ENCODE measurements at regions not wholly inside any gene's neighbourhood (a gene's known extent, or its start where the extent isn't known, plus 50 kb on each side); places are given as distances from the start of the nearest gene placed in this dataset.

- Histone ChIP-seq H3K36me3 (ENCODE audit: control insufficient read depth, insufficient read depth, low read length) (no peaks in the 10 kb centered on the region), H2AFZ (no peak overlapping the region), H3K79me2 (no peaks in the 10 kb centered on the region), H3K27ac (no peak overlapping the region), H3K9me3 (ENCODE audit: control insufficient read depth, low read length) (no peaks in the 10 kb centered on the region), H3K9ac (no peak overlapping the region), H3K4me3 (ENCODE audit: low read depth, low read length) (no peak overlapping the region), H3K4me2 (ENCODE audit: low read length) (no peak overlapping the region), H3K27me3 (ENCODE audit: control insufficient read depth, insufficient read depth, low read length) (no peaks in the 10 kb centered on the region), H3K4me1 (no peaks in the 10 kb centered on the region)
- TF ChIP-seq, protein P1, sequence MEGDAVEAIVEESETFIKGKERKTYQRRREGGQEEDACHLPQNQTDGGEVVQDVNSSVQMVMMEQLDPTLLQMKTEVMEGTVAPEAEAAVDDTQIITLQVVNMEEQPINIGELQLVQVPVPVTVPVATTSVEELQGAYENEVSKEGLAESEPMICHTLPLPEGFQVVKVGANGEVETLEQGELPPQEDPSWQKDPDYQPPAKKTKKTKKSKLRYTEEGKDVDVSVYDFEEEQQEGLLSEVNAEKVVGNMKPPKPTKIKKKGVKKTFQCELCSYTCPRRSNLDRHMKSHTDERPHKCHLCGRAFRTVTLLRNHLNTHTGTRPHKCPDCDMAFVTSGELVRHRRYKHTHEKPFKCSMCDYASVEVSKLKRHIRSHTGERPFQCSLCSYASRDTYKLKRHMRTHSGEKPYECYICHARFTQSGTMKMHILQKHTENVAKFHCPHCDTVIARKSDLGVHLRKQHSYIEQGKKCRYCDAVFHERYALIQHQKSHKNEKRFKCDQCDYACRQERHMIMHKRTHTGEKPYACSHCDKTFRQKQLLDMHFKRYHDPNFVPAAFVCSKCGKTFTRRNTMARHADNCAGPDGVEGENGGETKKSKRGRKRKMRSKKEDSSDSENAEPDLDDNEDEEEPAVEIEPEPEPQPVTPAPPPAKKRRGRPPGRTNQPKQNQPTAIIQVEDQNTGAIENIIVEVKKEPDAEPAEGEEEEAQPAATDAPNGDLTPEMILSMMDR (IDR thresholded peaks at IDR 0.05) = no peak
Measured at GRCh38 chr1:3976821-3977220, 76.7 kb upstream of the C1orf174 start.

DNA sequence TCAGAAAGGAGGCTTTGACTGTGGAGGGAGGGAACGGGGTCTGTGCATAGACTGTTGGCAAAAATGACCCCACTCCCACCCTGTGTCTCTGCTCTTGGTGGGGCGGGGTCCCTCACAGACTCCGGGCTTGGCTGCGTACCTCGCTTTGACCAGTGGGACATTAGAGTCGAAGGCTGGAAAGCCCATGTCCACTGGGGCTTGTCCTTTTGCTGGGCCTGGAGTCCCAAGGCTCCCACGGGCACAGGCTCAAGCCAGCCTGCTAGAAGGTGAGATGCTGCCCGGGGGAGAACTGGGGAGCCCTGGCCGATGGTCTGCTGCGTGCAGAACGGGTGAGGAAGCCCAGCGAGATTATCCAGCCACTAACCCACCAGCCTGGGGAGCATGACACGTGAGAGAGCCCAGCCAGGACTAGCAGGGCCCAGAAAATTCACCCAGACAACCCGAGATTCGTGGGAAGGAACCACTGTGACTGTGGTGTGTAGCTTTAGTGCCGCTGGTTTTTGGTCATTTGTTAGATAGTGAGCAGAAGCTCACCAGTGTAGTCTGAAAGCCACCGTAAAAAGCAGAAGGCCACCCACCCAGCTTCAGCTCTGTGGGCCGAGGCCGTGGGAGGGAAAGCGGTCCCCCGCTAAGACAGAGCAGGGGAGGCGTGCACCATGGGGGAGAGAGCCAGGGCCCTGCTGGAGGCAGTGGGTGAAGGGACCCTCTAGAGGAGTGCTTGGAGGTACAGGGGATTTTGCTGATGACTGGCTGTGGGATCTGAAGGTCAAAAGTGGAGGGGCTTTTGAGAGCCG is 78.3 kb upstream of the C1orf174 start:
- H3K79me2 ChIP-seq = no peaks in the 10 kb centered on the region
- TF ChIP-seq, protein P1 (IDR thresholded peaks at IDR 0.05) = no peak
- no peak overlapping the region for H3K4me3 ChIP-seq (ENCODE audit: low read depth, low read length)
- H3K27me3 ChIP-seq (ENCODE audit: control insufficient read depth, insufficient read depth, low read length) = no peaks in the 10 kb centered on the region
- H2AFZ ChIP-seq = no peak overlapping the region
- no peak overlapping the region for H3K9ac ChIP-seq
- no peaks in the 10 kb centered on the region for H3K36me3 ChIP-seq (ENCODE audit: control insufficient read depth, insufficient read depth, low read length)
- H3K4me1 ChIP-seq = no peaks in the 10 kb centered on the region
- no peak overlapping the region for H3K4me2 ChIP-seq (ENCODE audit: low read length)
- H3K9me3 ChIP-seq (ENCODE audit: control insufficient read depth, low read length) = no peaks in the 10 kb centered on the region
- no peak overlapping the region for H3K27ac ChIP-seq

DNA sequence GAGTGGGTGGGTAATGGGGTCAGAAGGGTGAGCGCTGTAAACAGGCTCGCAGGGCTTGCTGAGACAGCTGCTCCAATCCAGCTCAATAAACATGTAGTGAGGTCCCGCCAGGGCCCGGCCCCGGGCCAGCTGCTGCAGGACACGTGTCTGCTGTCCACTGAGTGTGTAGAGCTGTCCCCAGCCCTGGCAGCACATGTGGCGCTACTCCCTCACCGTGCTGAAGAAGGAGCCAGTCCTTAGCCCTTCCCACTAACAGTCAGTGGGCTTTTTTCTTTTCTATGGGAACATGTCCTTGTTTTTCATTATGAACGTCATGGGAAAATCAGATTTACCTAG is 78.9 kb upstream of the C1orf174 start:
- H3K27ac ChIP-seq = no peak overlapping the region
- H3K36me3 ChIP-seq (ENCODE audit: control insufficient read depth, insufficient read depth, low read length) = no peaks in the 10 kb centered on the region
- no peaks in the 10 kb centered on the region for H3K9me3 ChIP-seq (ENCODE audit: control insufficient read depth, low read length)
- no peaks in the 10 kb centered on the region for H3K27me3 ChIP-seq (ENCODE audit: control insufficient read depth, insufficient read depth, low read length)
- no peak overlapping the region for H3K4me3 ChIP-seq (ENCODE audit: low read depth, low read length)
- TF ChIP-seq, protein P1 (IDR thresholded peaks at IDR 0.05) = no peak
- H2AFZ ChIP-seq = no peak overlapping the region
- no peak overlapping the region for H3K9ac ChIP-seq
- no peaks in the 10 kb centered on the region for H3K4me1 ChIP-seq
- no peaks in the 10 kb centered on the region for H3K79me2 ChIP-seq
- no peak overlapping the region for H3K4me2 ChIP-seq (ENCODE audit: low read length)

GRCh38 chr1:3981261-3981660 is 81.2 kb upstream of the C1orf174 start:
- Histone ChIP-seq H2AFZ (no peak overlapping the region), H3K79me2 (no peaks in the 10 kb centered on the region), H3K9ac (no peak overlapping the region), H3K9me3 (ENCODE audit: control insufficient read depth, low read length) (no peaks in the 10 kb centered on the region), H3K27me3 (ENCODE audit: control insufficient read depth, insufficient read depth, low read length) (no peaks in the 10 kb centered on the region), H3K4me2 (ENCODE audit: low read length) (no peak overlapping the region), H3K4me3 (ENCODE audit: low read depth, low read length) (no peak overlapping the region), H3K27ac (no peak overlapping the region), H3K4me1 (no peaks in the 10 kb centered on the region), H3K36me3 (ENCODE audit: control insufficient read depth, insufficient read depth, low read length) (no peaks in the 10 kb centered on the region)
- TF ChIP-seq, protein P1 (IDR thresholded peaks at IDR 0.05) = no peak

Data from parathyroid adenoma (tissue), 2 donors.